ENCODE measurements at regions not wholly inside any gene's neighbourhood (a gene's known extent, or its start where the extent isn't known, plus 50 kb on each side); places are given as distances from the start of the nearest gene placed in this dataset.

- Histone ChIP-seq H3K36me3 (no peaks in the 10 kb centered on the region), H3K27me3 (no peaks in the 10 kb centered on the region), H3K27ac (no peak overlapping the region), H3K9me3 (no peaks in the 10 kb centered on the region), H3K4me3 (no peak overlapping the region), H3K4me1 (no peaks in the 10 kb centered on the region)
- DNase-seq: no peak
- TF ChIP-seq POLR2A (IDR thresholded peaks at IDR 0.05) (no peak), CTCF (IDR thresholded peaks at IDR 0.05) (no peak)
Observed at GRCh38 chr18:37661061-37661460, 95.5 kb upstream of the CELF4 start.

- no peak for DNase-seq
- no peak for TF ChIP-seq CTCF (IDR thresholded peaks at IDR 0.05)
- Histone ChIP-seq H3K27ac (no peak overlapping the region), H3K9me3 (no peaks in the 10 kb centered on the region), H3K4me1 (no peaks in the 10 kb centered on the region), H3K4me3 (no peak overlapping the region), H3K27me3 (no peaks in the 10 kb centered on the region), H3K36me3 (no peaks in the 10 kb centered on the region)
Observed at GRCh38 chr18:37660658-37661057, 95.1 kb upstream of the CELF4 start.

GRCh38 chr18:37659906-37660305 is 94.3 kb upstream of the CELF4 start:
- no peak overlapping the region for H3K4me3 ChIP-seq
- DNase-seq: no peak

GRCh38 chr18:37658894-37659293 is 93.3 kb upstream of the CELF4 start:
- Histone ChIP-seq H3K4me3 (no peak overlapping the region), H3K9me3 (no peaks in the 10 kb centered on the region), H3K27ac (no peak overlapping the region), H3K27me3 (no peaks in the 10 kb centered on the region), H3K36me3 (no peaks in the 10 kb centered on the region), H3K4me1 (no peaks in the 10 kb centered on the region)
- DNase-seq: no peak
- TF ChIP-seq CTCF (IDR thresholded peaks at IDR 0.05): no peak
- TF ChIP-seq POLR2A (IDR thresholded peaks at IDR 0.05): no peak

More at GRCh38 chr18:37659906-37660305, 94.3 kb upstream of the CELF4 start:
- no peaks in the 10 kb centered on the region for H3K4me1 ChIP-seq
- TF ChIP-seq CTCF (IDR thresholded peaks at IDR 0.05) (no peak), POLR2A (IDR thresholded peaks at IDR 0.05) (no peak)
- no peaks in the 10 kb centered on the region for H3K9me3 ChIP-seq
- H3K36me3 ChIP-seq: no peaks in the 10 kb centered on the region
- H3K27me3 ChIP-seq: no peaks in the 10 kb centered on the region
- no peak overlapping the region for H3K27ac ChIP-seq

- TF ChIP-seq POLR2A (IDR thresholded peaks at IDR 0.05) (no peak), CTCF (IDR thresholded peaks at IDR 0.05) (no peak)
- H3K27ac ChIP-seq: no peak overlapping the region
- no peaks in the 10 kb centered on the region for H3K27me3 ChIP-seq
- no peak for DNase-seq
- no peaks in the 10 kb centered on the region for H3K4me1 ChIP-seq
- no peaks in the 10 kb centered on the region for H3K9me3 ChIP-seq
- H3K4me3 ChIP-seq: no peak overlapping the region
- no peaks in the 10 kb centered on the region for H3K36me3 ChIP-seq
Observed at GRCh38 chr18:37657493-37657892, 91.9 kb upstream of the CELF4 start.

- DNase-seq: no peak
- no peak overlapping the region for H3K27ac ChIP-seq
- TF ChIP-seq CTCF (IDR thresholded peaks at IDR 0.05) (no peak), POLR2A (IDR thresholded peaks at IDR 0.05) (no peak)
Observed at GRCh38 chr18:37654731-37655369, 89.3 kb upstream of the CELF4 start.

More at GRCh38 chr18:37654731-37655369, 89.3 kb upstream of the CELF4 start:
- Histone ChIP-seq H3K36me3 (no peaks in the 10 kb centered on the region), H3K9me3 (no peaks in the 10 kb centered on the region), H3K4me3 (no peak overlapping the region), H3K27me3 (no peaks in the 10 kb centered on the region), H3K4me1 (no peaks in the 10 kb centered on the region)

Data from Peyer's patch (tissue), 4 donors.